HEK293T (cell line): ENCODE measurements at regions not wholly inside any gene's neighbourhood (a gene's known extent, or its start where the extent isn't known, plus 50 kb on each side); places are given as distances from the start of the nearest gene placed in this dataset.

Experiments used
- CTCF ChIA-PET: fragments of 350-600 bp; formaldehyde crosslinking; extraction: SDS; loops from one replicate; lab custom pipeline; 2021; ENCODE audit warnings: antibody characterized with exemption, inconsistent platforms; lab: Yijun Ruan, JAX
- POLR2A ChIA-PET: fragments of 350-600 bp; formaldehyde crosslinking; extraction: SDS; loops from one replicate; lab custom pipeline; 2020; ENCODE audit warnings: antibody characterized with exemption, inconsistent platforms; lab: Yijun Ruan, JAX
- DNase-seq: peaks from one replicate; pipeline ENCODE4 v3.0.0; 2012; ENCODE audit warnings: mixed read lengths; ENCODE audit errors: extremely low spot score
- ARNT ChIP-seq: fragments of 450-650 bp; IDR thresholded peaks from 2 replicates; pipeline ENCODE4 v1.6.1; 2017; ENCODE audit warnings: mild to moderate bottlenecking
- BHLHE40 ChIP-seq: fragments of 450-650 bp; IDR thresholded peaks from 2 replicates; pipeline ENCODE4 v1.6.1; 2016; ENCODE audit warnings: mild to moderate bottlenecking, moderate library complexity, borderline replicate concordance
- CTBP1 ChIP-seq: fragments of 450-650 bp; IDR thresholded peaks from 2 replicates; pipeline ENCODE4 v1.6.1; 2016; ENCODE audit warnings: borderline replicate concordance
- ELF4 ChIP-seq: fragments of 450-650 bp; IDR thresholded peaks from 2 replicates; pipeline ENCODE4 v1.6.1; 2017; ENCODE audit warnings: antibody characterized with exemption
- FOXA1 ChIP-seq: fragments of 450-650 bp; IDR thresholded peaks from 2 replicates; pipeline ENCODE4 v1.6.1; 2016; ENCODE audit warnings: mild to moderate bottlenecking
- FOXK2 ChIP-seq: fragments of 450-650 bp; IDR thresholded peaks from 2 replicates; pipeline ENCODE4 v1.6.1; 2016; ENCODE audit warnings: mild to moderate bottlenecking
- FOXM1 ChIP-seq: fragments of 450-650 bp; IDR thresholded peaks from 2 replicates; pipeline ENCODE4 v1.6.1; 2017; ENCODE audit warnings: mild to moderate bottlenecking, borderline replicate concordance
- HDGF ChIP-seq: fragments of 450-650 bp; IDR thresholded peaks from 2 replicates; pipeline ENCODE4 v1.6.1; 2017; ENCODE audit warnings: antibody characterized with exemption, borderline replicate concordance
- L3MBTL2 ChIP-seq: fragments of 450-650 bp; conservative IDR thresholded peaks from 2 replicates; pipeline ENCODE4 v1.6.1; 2016; ENCODE audit warnings: mild to moderate bottlenecking
- LEF1 ChIP-seq: fragments of 450-650 bp; IDR thresholded peaks from 2 replicates; pipeline ENCODE4 v1.6.1; 2017; ENCODE audit warnings: mild to moderate bottlenecking, borderline replicate concordance
- NFRKB ChIP-seq: fragments of 450-650 bp; IDR thresholded peaks from 2 replicates; pipeline ENCODE4 v1.6.1; 2016; ENCODE audit warnings: mild to moderate bottlenecking, moderate library complexity
- SP1 ChIP-seq: fragments of 450-650 bp; IDR thresholded peaks from 2 replicates; pipeline ENCODE4 v1.6.1; 2017
- SUZ12 ChIP-seq: fragments of 450-650 bp; IDR thresholded peaks from 2 replicates; pipeline ENCODE4 v1.6.1; 2016; ENCODE audit warnings: mild to moderate bottlenecking
- TARDBP ChIP-seq: fragments of 450-650 bp; IDR thresholded peaks from 2 replicates; pipeline ENCODE4 v1.6.1; 2016
- ZNF384 ChIP-seq: fragments of 450-650 bp; IDR thresholded peaks from 2 replicates; pipeline ENCODE4 v1.6.1; 2016
- TF ChIP-seq, protein P1 (sequence below): fragments of 450-650 bp; IDR thresholded peaks from 2 replicates; pipeline ENCODE4 v1.6.1; 2016

DNA sequence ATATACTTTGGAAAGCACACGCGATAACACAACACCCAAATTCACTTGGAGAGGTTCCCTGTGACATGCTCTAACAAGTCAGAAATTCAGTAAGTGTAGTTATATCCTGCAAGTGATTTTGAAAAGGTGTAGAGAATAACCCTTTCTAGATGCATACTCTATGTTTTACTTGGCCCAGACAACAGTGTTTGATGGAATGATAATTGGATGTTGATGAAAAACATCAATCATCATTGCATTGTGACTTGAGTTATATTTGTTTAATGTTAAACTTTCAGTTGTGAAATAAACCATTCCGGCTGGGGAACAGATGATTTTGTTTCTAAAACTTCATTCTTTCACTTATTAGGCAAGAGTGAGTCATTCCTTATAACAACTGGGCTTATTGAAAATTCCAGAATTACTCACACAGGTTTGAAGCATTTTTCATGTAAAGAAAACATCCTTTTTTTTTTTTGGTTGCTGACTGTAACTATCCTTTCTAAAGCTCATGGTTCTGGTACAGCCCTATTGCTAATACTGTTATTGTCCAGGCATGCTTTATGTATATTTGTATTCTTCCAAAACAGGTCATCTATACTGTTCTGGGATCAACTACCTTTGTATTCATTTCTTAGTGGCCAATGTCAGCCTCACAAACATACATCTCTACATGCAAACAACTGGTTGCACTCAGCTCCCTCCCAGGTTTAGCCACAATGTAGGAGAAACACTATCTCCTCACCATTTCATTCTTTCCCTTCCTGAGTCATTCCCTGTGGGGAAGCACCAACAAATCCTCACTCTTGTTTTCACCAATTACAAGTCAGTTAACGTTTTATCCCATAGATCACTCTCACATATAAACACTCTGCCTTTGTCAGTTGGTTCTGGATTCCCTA, 121.2 kb upstream of the LRIG3 start:
- no peak for TF ChIP-seq ZNF384
- no peak for TF ChIP-seq FOXM1
- TF ChIP-seq CTBP1 = no peak
- TF ChIP-seq, protein P1, sequence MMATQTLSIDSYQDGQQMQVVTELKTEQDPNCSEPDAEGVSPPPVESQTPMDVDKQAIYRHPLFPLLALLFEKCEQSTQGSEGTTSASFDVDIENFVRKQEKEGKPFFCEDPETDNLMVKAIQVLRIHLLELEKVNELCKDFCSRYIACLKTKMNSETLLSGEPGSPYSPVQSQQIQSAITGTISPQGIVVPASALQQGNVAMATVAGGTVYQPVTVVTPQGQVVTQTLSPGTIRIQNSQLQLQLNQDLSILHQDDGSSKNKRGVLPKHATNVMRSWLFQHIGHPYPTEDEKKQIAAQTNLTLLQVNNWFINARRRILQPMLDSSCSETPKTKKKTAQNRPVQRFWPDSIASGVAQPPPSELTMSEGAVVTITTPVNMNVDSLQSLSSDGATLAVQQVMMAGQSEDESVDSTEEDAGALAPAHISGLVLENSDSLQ = no peak
- TF ChIP-seq LEF1 = no peak
- no peak for TF ChIP-seq SUZ12
- TF ChIP-seq ARNT = no peak
- TF ChIP-seq ELF4 = no peak
- TF ChIP-seq TARDBP = no peak
- no peak for TF ChIP-seq HDGF
- no peak for TF ChIP-seq FOXA1
- no peak for TF ChIP-seq FOXK2
- TF ChIP-seq SP1 = no peak
- TF ChIP-seq L3MBTL2 = no peak
- no peak for TF ChIP-seq BHLHE40
- TF ChIP-seq NFRKB = no peak
- DNase-seq = no peak
- CTCF ChIA-PET = no interaction called here
- POLR2A ChIA-PET = no interaction called here

DNA sequence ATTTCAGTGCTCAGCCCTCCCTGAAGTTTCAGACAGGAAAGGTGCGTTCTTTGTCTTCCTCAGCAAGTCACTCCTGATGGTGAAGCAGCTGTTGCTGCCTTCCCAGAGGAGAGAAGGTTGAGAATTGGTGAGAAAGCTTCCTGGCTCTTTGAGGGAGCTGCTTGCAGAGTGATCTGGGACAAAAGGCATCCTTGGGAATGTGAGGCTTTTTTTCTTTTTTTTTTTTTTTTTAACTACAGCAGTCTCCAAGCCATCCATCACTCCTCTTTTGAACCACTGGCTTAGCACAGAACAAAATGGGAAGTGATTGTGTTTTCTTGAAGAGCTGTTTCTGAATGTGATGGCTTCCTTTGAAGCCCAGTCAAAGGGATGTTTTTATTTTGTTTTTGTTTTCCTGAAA, 120.4 kb upstream of the LRIG3 start:
- ChIA-PET POLR2A (no interaction called here), CTCF (no interaction called here)
- no peak for DNase-seq
- no peak for TF ChIP-seq TARDBP
- TF ChIP-seq L3MBTL2 = no peak
- TF ChIP-seq FOXA1 = no peak
- TF ChIP-seq, protein P1 = no peak
- TF ChIP-seq HDGF = no peak
- TF ChIP-seq FOXM1 = no peak
- TF ChIP-seq ZNF384 = no peak
- TF ChIP-seq ELF4 = no peak
- no peak for TF ChIP-seq FOXK2
- no peak for TF ChIP-seq NFRKB
- TF ChIP-seq ARNT = no peak
- TF ChIP-seq LEF1 = no peak
- no peak for TF ChIP-seq CTBP1
- no peak for TF ChIP-seq SUZ12

DNA sequence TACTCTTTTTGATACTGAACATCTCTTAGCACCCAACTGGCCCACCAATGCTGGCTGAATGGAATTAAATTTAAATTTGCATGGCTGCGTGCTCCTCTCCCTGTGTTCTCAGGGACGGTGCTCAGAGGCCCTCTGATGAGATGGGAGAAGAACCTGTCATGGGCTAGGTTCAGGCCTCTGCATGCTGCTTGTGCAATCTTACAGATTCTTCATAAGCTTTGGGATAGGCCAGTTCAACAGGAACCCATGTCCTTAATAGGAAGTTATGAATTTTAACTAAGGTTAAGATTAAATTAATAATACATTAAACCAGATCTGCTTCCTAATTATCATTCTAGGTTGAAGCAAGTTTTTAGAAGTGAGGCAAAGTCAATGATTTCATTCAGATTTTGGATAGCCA, 119.7 kb upstream of the LRIG3 start:
- ChIA-PET CTCF (no interaction called here), POLR2A (no interaction called here)
- DNase-seq = no peak
- TF ChIP-seq L3MBTL2 (no peak), TARDBP (no peak), SP1 (no peak), LEF1 (no peak), CTBP1 (no peak), SUZ12 (no peak), ZNF384 (no peak), FOXK2 (no peak), NFRKB (no peak), HDGF (no peak), FOXM1 (no peak), ARNT (no peak), BHLHE40 (no peak)

DNA sequence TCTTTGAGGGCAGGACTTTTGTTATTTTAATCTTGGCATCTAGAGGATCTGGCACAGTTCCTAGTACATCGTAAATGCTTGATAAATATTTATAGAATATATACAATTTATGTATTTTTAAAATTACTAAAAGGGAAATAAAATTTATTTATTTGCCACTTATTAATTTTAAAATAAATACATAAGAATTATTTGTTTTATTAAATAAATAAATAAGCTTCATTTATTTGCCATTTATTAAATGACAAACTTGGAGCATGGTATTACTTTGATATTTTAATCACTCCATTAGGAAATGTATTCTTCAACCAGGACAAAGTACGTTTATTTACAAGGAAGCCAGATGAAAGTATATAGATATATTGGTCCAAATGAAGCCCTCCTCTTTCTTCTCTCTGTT, 118.7 kb upstream of the LRIG3 start:
- CTCF ChIA-PET = no interaction called here

DNA sequence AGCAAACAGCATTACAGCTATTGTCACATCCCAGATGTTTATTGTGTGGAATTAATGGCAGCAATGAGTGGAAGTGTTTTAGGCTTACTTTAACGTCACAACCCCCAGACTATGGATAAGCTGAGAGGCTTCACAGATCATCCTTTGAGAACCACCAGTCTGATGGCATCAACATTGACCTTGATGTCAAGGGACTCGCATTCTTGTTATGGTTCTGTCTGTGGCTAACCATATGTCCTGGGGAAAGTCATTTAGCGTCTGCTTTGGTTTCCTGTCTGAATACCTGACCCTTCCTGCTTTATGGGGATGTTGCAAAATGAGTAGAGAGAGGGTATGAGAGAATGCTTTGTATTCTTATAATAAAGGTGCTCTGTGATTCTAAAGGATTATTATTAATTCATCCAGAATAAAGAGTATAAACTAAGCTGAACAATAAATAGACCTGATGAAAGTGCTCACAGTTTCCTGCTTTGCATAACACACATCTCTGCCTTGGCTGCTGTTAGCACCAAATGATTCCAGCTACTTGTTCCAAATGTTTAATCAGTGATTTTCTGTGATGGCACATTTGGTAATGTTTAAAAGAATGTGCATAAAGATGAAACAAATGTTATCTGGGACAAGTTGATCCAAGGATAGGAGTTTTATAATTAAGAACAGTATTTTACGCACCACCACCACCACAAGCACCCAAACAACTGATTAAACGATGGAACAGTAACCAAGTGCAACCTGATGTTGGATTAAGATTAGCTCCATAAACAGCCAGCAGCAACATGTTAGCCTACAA, 116.9 kb upstream of the LRIG3 start:
- ChIA-PET POLR2A (no interaction called here), CTCF (no interaction called here)
- no peak for TF ChIP-seq SUZ12
- TF ChIP-seq, protein P1 = no peak
- no peak for TF ChIP-seq BHLHE40
- no peak for TF ChIP-seq NFRKB
- TF ChIP-seq SP1 = no peak
- TF ChIP-seq CTBP1 = no peak
- no peak for DNase-seq

More for the DNA sequence above, 118.7 kb upstream of the LRIG3 start:
- no peak for TF ChIP-seq BHLHE40
- no peak for DNase-seq
- POLR2A ChIA-PET = no interaction called here

DNA sequence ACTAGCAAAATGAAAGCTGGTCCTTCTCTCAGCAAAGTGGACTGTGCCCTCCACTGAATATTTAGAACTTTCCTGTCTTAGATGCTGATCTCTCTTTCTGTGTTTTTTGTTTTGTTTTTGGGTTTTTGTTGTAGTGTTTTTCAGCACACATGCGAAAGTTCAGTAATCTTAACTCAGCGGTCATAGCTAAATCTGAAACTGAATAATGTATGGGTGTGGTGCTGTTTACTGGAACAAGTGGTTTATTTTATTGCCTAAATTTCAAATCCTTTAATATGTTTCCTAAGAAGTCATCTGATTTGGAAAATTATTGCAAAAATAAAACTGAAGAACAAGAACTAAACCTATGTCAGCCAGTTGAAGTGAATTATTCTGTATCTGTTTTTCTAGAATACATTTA, 116.0 kb upstream of the LRIG3 start:
- CTCF ChIA-PET = no interaction called here
- TF ChIP-seq FOXK2 = no peak
- TF ChIP-seq BHLHE40 = no peak
- no peak for TF ChIP-seq NFRKB
- TF ChIP-seq LEF1 = no peak
- TF ChIP-seq ELF4 = no peak
- no peak for TF ChIP-seq HDGF
- TF ChIP-seq FOXM1 = no peak
- TF ChIP-seq ZNF384 = no peak
- no peak for TF ChIP-seq TARDBP
- TF ChIP-seq, protein P1 = no peak
- TF ChIP-seq SUZ12 = no peak
- no peak for TF ChIP-seq CTBP1
- no peak for TF ChIP-seq SP1
- POLR2A ChIA-PET = interaction anchor here (0.6 kb wide), 1 partner anchor 890 kb away, joined by 3 read pairs; no protein-coding TSS in a partner anchor

More for the DNA sequence above, 116.0 kb upstream of the LRIG3 start:
- DNase-seq = no peak
